ENCODE measurements at regions not wholly inside any gene's neighbourhood (a gene's known extent, or its start where the extent isn't known, plus 50 kb on each side); places are given as distances from the start of the nearest gene placed in this dataset.

- no peak overlapping the region for H3K27ac ChIP-seq
- H3K9ac ChIP-seq: no peak overlapping the region
- in situ Hi-C loops (cut with MboI): no loop called here
- H3F3A ChIP-seq (ENCODE audit: insufficient read depth): no peaks in the 10 kb centered on the region
- DNase-seq: peak; percentile 27
- 41 to 45% methylated on average over 5 of the region's 5 CpGs for WGBS, 2 experiments (ENCODE audit: low coverage in 1 of 2, low lambda C conversion rate in 2 of 2, missing lambda C conversion rate in 2 of 2)
- no peaks in the 10 kb centered on the region for H3K9me3 ChIP-seq (ENCODE audit: low read depth)
- H3K36me3 ChIP-seq (ENCODE audit: low read depth): no peaks in the 10 kb centered on the region
- H3K4me3 ChIP-seq: no peak overlapping the region
- no peaks in the 10 kb centered on the region; the same call in 1 of the 2 replicates for H3K27me3 ChIP-seq (replicated peaks; ENCODE audit: insufficient read depth)
- no peaks in the 10 kb centered on the region for H3K79me2 ChIP-seq (ENCODE audit: insufficient read depth)
- no peak overlapping the region for H3K4me2 ChIP-seq (ENCODE audit: unreplicated experiment)
- no peaks in the 10 kb centered on the region for H4K20me1 ChIP-seq (ENCODE audit: insufficient read depth)
- TF ChIP-seq EZH2 (IDR thresholded peaks at IDR 0.05; ENCODE audit: insufficient read depth, poor library complexity, severe bottlenecking) (no peak), EZH2phosphoT487 (IDR thresholded peaks at IDR 0.05; ENCODE audit: insufficient read depth, low read depth) (no peak)
- H3K4me1 ChIP-seq (ENCODE audit: insufficient read depth): no peaks in the 10 kb centered on the region
- H2AFZ ChIP-seq: no peak overlapping the region
- no peaks in the 10 kb centered on the region for H3K9me2 ChIP-seq (ENCODE audit: insufficient read depth)
Observed at GRCh38 chr3:44136421-44136820, 105.3 kb upstream of the TOPAZ1 start.

GRCh38 chr3:44146073-44146472 is 95.6 kb upstream of the TOPAZ1 start:
- WGBS, 2 experiments (ENCODE audit: low coverage in 1 of 2, low lambda C conversion rate in 2 of 2, missing lambda C conversion rate in 2 of 2): 11 to 47% methylated on average over 1 of the region's 1 CpG
- no peak overlapping the region for H3K4me3 ChIP-seq

GRCh38 chr3:44159696-44160300 is 81.9 kb upstream of the TOPAZ1 start:
- WGBS, 2 experiments (ENCODE audit: low coverage in 1 of 2, low lambda C conversion rate in 2 of 2, missing lambda C conversion rate in 2 of 2): 33 to 37% methylated on average over 2 of the region's 2 CpGs
- H3F3A ChIP-seq (ENCODE audit: insufficient read depth): no peaks in the 10 kb centered on the region
- H3K9me3 ChIP-seq (ENCODE audit: low read depth): no peaks in the 10 kb centered on the region
- TF ChIP-seq EZH2 (IDR thresholded peaks at IDR 0.05; ENCODE audit: insufficient read depth, poor library complexity, severe bottlenecking): no peak
- TF ChIP-seq EZH2phosphoT487 (IDR thresholded peaks at IDR 0.05; ENCODE audit: insufficient read depth, low read depth): no peak
- no peaks in the 10 kb centered on the region for H3K9me2 ChIP-seq (ENCODE audit: insufficient read depth)
- in situ Hi-C loops (cut with MboI): no loop called here
- no peak overlapping the region for H3K27ac ChIP-seq
- H3K4me3 ChIP-seq: no peak overlapping the region
- no peaks in the 10 kb centered on the region for H3K4me1 ChIP-seq (ENCODE audit: insufficient read depth)
- no peak overlapping the region for H2AFZ ChIP-seq
- H3K27me3 ChIP-seq (replicated peaks; ENCODE audit: insufficient read depth): peaks cover 18% of the 10 kb centered on the region; the same call in 1 of the 2 replicates
- no peak overlapping the region for H3K9ac ChIP-seq
- H3K4me2 ChIP-seq (ENCODE audit: unreplicated experiment): no peak overlapping the region
- H4K20me1 ChIP-seq (ENCODE audit: insufficient read depth): no peaks in the 10 kb centered on the region
- H3K79me2 ChIP-seq (ENCODE audit: insufficient read depth): no peaks in the 10 kb centered on the region
- no peaks in the 10 kb centered on the region for H3K36me3 ChIP-seq (ENCODE audit: low read depth)
- no peak for DNase-seq

More at GRCh38 chr3:44146073-44146472, 95.6 kb upstream of the TOPAZ1 start:
- H3K36me3 ChIP-seq (ENCODE audit: low read depth): no peaks in the 10 kb centered on the region
- DNase-seq: no peak
- H3K4me1 ChIP-seq (ENCODE audit: insufficient read depth): no peaks in the 10 kb centered on the region
- H3F3A ChIP-seq (ENCODE audit: insufficient read depth): no peaks in the 10 kb centered on the region
- TF ChIP-seq EZH2phosphoT487 (IDR thresholded peaks at IDR 0.05; ENCODE audit: insufficient read depth, low read depth) (no peak), EZH2 (IDR thresholded peaks at IDR 0.05; ENCODE audit: insufficient read depth, poor library complexity, severe bottlenecking) (no peak)
- no peaks in the 10 kb centered on the region for H3K9me3 ChIP-seq (ENCODE audit: low read depth)
- no peaks in the 10 kb centered on the region for H4K20me1 ChIP-seq (ENCODE audit: insufficient read depth)
- no peak overlapping the region for H3K9ac ChIP-seq
- no peak overlapping the region for H3K4me2 ChIP-seq (ENCODE audit: unreplicated experiment)
- peaks cover 8% of the 10 kb centered on the region; the same call in 1 of the 2 replicates for H3K27me3 ChIP-seq (replicated peaks; ENCODE audit: insufficient read depth)
- no peak overlapping the region for H2AFZ ChIP-seq
- in situ Hi-C loops (cut with MboI): no loop called here
- H3K9me2 ChIP-seq (ENCODE audit: insufficient read depth): no peaks in the 10 kb centered on the region
- H3K79me2 ChIP-seq (ENCODE audit: insufficient read depth): no peaks in the 10 kb centered on the region
- no peak overlapping the region for H3K27ac ChIP-seq

- no peaks in the 10 kb centered on the region for H3K36me3 ChIP-seq (ENCODE audit: low read depth)
- no peaks in the 10 kb centered on the region for H3K79me2 ChIP-seq (ENCODE audit: insufficient read depth)
- H3K9me3 ChIP-seq (ENCODE audit: low read depth): no peaks in the 10 kb centered on the region
- H4K20me1 ChIP-seq (ENCODE audit: insufficient read depth): no peaks in the 10 kb centered on the region
- H3K4me1 ChIP-seq (ENCODE audit: insufficient read depth): no peaks in the 10 kb centered on the region
- no peak overlapping the region for H3K27ac ChIP-seq
- no peak overlapping the region for H2AFZ ChIP-seq
- no peak overlapping the region for H3K4me3 ChIP-seq
- TF ChIP-seq EZH2 (IDR thresholded peaks at IDR 0.05; ENCODE audit: insufficient read depth, poor library complexity, severe bottlenecking): no peak
- no peak for TF ChIP-seq EZH2phosphoT487 (IDR thresholded peaks at IDR 0.05; ENCODE audit: insufficient read depth, low read depth)
- no peak for DNase-seq
- in situ Hi-C loops (cut with MboI): no loop called here
- WGBS, 2 experiments (ENCODE audit: low coverage in 1 of 2, low lambda C conversion rate in 2 of 2, missing lambda C conversion rate in 2 of 2): 44 to 53% methylated on average over 4 of the region's 4 CpGs
- H3K9me2 ChIP-seq (ENCODE audit: insufficient read depth): no peaks in the 10 kb centered on the region
- no peak overlapping the region for H3K4me2 ChIP-seq (ENCODE audit: unreplicated experiment)
- H3F3A ChIP-seq (ENCODE audit: insufficient read depth): no peaks in the 10 kb centered on the region
- H3K27me3 ChIP-seq (replicated peaks; ENCODE audit: insufficient read depth): peaks cover 23% of the 10 kb centered on the region; the same call in 1 of the 2 replicates
- no peak overlapping the region for H3K9ac ChIP-seq
Observed at GRCh38 chr3:44160818-44161217, 80.9 kb upstream of the TOPAZ1 start.

All from GM23248 (cell line).